ENCODE measurements at regions not wholly inside any gene's neighbourhood (a gene's known extent, or its start where the extent isn't known, plus 50 kb on each side); places are given as distances from the start of the nearest gene placed in this dataset.

DNA sequence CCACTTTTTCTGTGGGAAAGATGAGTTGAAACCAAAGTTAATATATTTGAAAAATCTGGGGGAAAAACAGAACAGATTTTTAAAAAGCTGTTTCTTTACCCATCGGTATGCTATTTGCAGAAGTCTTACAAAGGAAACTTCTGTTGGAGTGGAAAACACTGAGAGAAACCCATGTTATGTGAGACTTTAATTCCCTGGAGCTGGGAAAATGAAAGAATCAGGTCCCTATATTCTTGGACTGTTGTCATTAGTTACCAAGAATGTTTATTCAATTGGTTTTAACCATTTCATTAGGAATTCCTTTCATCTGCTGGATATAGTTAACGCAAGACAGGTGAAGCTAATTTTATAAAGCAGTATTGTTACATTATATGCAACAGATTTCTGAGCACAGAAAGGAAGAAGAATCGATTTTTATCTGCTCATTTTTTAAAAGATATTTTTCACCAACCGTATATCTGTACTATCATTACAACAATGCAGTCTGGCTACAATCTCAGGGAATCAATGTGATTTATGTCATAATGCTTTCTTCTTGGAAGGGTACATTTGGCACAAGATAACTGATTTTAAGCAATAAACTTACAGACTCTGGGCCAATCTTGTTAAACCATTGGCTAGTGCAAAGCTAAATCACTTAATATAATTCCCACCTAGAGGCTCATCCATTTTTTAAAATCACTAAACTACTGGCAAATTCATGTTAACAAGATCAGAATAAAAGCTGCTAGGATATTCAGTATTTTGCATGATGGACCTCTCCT lies 170.0 kb downstream of the MOXD1 start:
- TF ChIP-seq EP300 (IDR thresholded peaks at IDR 0.05) = no peak
- TF ChIP-seq, protein P1, sequence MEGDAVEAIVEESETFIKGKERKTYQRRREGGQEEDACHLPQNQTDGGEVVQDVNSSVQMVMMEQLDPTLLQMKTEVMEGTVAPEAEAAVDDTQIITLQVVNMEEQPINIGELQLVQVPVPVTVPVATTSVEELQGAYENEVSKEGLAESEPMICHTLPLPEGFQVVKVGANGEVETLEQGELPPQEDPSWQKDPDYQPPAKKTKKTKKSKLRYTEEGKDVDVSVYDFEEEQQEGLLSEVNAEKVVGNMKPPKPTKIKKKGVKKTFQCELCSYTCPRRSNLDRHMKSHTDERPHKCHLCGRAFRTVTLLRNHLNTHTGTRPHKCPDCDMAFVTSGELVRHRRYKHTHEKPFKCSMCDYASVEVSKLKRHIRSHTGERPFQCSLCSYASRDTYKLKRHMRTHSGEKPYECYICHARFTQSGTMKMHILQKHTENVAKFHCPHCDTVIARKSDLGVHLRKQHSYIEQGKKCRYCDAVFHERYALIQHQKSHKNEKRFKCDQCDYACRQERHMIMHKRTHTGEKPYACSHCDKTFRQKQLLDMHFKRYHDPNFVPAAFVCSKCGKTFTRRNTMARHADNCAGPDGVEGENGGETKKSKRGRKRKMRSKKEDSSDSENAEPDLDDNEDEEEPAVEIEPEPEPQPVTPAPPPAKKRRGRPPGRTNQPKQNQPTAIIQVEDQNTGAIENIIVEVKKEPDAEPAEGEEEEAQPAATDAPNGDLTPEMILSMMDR (IDR thresholded peaks at IDR 0.05) = no peak
